Effector memory CD8-positive, alpha-beta T cell (primary cell): ENCODE measurements at regions not wholly inside any gene's neighbourhood (a gene's known extent, or its start where the extent isn't known, plus 50 kb on each side); places are given as distances from the start of the nearest gene placed in this dataset.

ENCODE experiments used
- ATAC-seq: fragments of 150-1000 bp; cut with Tn5 transposase; replicated peaks from 2 replicates; pipeline ENCODE4 v1.10.0; 2021; ENCODE audit warnings: mild to moderate bottlenecking, moderate library complexity
- DNase-seq, 3 experiments: peaks; one replicate each; pipeline ENCODE4 v3.0.0; 2021
- H3K27ac Mint-ChIP-seq, 2 donors: one replicate each; pipeline ENCODE4 v1.8.0; 2022; ENCODE audit warnings: mild to moderate bottlenecking in 2 of 2, mixed read lengths in 2 of 2, moderate library complexity in 2 of 2
- H3K27me3 Mint-ChIP-seq, 2 donors: one replicate each; pipeline ENCODE4 v1.8.0; 2022; ENCODE audit warnings: mixed read lengths in 2 of 2
- H3K36me3 Mint-ChIP-seq: one replicate; pipeline ENCODE4 v1.8.0; 2022; ENCODE audit warnings: mild to moderate bottlenecking, moderate library complexity, mixed read lengths; ENCODE audit not compliant: insufficient read depth
- H3K4me1 Mint-ChIP-seq, 2 donors: one replicate each; pipeline ENCODE4 v1.8.0; 2022; ENCODE audit warnings: low read depth in 2 of 2, mixed read lengths in 2 of 2
- H3K4me3 Mint-ChIP-seq, 2 donors: one replicate each; pipeline ENCODE4 v1.8.0; 2022; ENCODE audit warnings: mild to moderate bottlenecking in 2 of 2, mixed read lengths in 2 of 2, moderate library complexity in 2 of 2
- H3K9me3 Mint-ChIP-seq, 2 donors: one replicate each; pipeline ENCODE4 v1.8.0; 2022; ENCODE audit warnings: mixed read lengths in 2 of 2

DNA sequence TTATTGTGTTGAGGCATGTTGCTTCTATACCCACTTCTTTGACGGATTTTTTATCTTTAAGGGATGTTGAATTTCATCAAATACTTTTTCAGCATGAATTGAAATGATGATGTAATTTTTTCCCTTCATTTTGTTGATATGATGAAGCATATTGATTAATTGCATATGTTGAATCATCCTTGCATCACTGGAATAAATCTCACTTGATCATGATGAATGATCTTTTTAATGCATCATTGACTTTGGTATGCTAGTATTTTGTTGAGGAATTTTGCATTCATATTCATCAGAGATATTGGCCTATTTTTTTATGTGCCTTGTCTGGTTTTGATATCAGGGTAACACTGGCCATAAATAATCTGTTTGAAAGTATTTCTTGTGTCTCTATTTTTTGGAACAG is 754.7 kb downstream of the KCTD8 start:
- Mint-ChIP-seq H3K9me3 (peaks cover 11 to 17% of the 10 kb centered on the region in 2 donors), H3K27ac (no peak overlapping the region), H3K36me3 (no peaks in the 10 kb centered on the region), H3K4me1 (no peaks in the 10 kb centered on the region), H3K4me3 (no peak overlapping the region), H3K27me3 (no peaks in the 10 kb centered on the region)
- ATAC-seq, result no peak
- no peak for DNase-seq

DNA sequence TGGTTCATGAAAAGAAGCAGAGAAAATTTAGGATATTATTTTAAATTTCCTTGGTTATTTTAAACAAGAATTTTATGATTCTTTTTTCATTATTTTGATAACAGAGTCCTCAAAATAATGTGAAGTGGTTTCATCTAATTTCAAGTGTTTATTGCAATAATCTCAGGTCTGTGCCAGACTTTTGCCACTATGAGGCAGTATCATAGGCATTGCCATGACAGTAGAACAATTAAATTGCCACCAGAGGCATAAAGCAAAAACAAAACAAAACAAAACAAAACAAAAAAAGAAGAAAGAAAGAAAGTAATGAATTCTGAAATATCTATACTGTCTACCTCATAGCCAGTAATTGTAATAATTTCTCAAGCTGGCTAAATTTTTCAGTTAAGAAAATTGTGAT is 739.2 kb downstream of the KCTD8 start:
- DNase-seq (no peak), ATAC-seq (no peak)
- Mint-ChIP-seq H3K9me3 (peaks cover 0 to 13% of the 10 kb centered on the region in 2 donors), H3K27me3 (no peaks in the 10 kb centered on the region), H3K36me3 (no peaks in the 10 kb centered on the region), H3K4me3 (no peak overlapping the region), H3K27ac (no peak overlapping the region), H3K4me1 (no peaks in the 10 kb centered on the region)

DNA sequence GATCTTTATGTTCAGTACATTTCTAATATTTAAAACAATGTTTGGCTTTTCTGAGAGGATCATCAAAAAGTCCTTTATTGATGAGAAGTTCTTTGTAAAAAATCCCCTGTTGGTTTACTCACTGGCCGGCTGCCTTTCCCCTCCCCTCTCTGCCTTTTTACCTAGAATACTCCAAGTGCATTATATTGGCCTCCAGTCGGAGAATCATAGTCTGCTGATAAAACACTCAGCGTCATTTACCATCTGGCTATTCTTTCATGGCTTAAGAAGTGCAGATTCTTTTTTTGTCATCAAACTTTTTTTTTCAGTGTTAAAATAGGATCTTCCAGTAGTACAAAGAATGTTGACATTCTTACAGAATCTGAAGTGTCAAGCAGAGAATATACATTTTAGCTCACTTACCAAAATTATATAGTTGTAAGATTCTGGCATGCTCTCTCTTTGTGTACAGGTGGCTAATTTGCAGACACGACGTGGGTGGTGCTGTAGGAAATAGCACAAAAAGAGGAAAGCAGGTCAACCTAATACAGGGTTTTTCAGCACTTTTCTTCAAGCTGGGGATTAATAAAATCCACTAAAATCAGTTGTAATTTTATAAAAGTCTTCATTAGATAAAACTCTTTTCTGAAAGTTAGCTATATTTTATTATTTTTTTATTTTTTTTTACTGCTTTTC is 731.8 kb downstream of the KCTD8 start:
- no peak overlapping the region for H3K4me3 Mint-ChIP-seq
- H3K9me3 Mint-ChIP-seq, result peaks cover 0 to 8% of the 10 kb centered on the region in 2 donors
- no peak for DNase-seq
- H3K27me3 Mint-ChIP-seq, result no peaks in the 10 kb centered on the region
- H3K4me1 Mint-ChIP-seq, result no peaks in the 10 kb centered on the region
- H3K36me3 Mint-ChIP-seq, result no peaks in the 10 kb centered on the region
- no peak for ATAC-seq
- no peak overlapping the region for H3K27ac Mint-ChIP-seq

DNA sequence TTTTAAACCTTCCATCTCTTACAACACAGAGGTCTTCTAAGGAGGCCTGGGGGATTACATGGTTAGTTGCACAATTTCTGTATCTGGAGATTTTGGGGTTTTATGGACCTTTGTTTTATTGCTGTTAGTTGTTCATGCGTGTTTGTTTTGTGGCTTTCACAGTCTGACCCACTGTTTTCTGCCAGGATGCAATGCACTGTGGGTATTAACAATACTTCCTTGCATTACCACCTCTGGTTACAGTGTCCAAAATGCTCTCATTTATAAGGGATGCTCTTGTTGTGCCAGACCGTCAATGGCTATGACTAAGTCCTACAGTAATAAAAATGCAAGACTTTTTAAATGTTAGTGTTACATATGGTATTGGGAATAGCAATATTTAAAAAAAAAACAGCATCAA is 730.2 kb downstream of the KCTD8 start:
- Mint-ChIP-seq H3K9me3 (peaks cover 0 to 4% of the 10 kb centered on the region in 2 donors), H3K27ac (no peak overlapping the region)

DNA sequence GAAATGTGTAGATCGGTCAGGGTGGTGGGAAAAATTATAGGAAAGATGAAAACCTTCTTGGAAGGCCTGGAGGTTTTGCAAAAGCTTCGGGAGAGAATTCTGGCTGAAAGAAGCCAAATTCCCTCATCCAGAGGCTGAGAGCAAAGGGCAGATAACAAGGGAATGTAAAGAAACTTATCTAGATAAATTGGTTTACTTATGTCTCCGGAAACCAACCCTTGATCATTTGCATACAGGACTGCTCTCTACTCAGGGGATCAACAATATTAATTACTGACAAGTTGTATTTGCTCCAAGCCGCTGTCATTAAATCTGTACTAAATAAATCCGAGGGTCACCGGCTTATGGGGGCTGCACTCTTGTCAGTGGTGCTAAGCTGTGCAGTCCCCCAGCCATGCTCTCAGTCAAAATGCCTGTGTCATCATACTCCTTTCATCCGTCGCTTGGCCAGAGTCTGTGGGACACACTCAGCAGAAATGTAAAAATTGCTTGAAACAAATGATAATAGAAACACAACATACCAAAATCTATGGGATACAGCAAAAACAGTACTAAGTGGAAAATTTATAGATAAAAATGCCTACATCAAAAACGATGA is 715.7 kb downstream of the KCTD8 start:
- Mint-ChIP-seq H3K9me3 (peaks cover 6 to 16% of the 10 kb centered on the region in 2 donors), H3K36me3 (no peaks in the 10 kb centered on the region), H3K27me3 (no peaks in the 10 kb centered on the region), H3K4me3 (no peak overlapping the region), H3K4me1 (no peaks in the 10 kb centered on the region), H3K27ac (no peak overlapping the region)
- no peak for ATAC-seq
- no peak for DNase-seq

More for the DNA sequence above, 730.2 kb downstream of the KCTD8 start:
- H3K27me3 Mint-ChIP-seq, result no peaks in the 10 kb centered on the region
- DNase-seq (no peak), ATAC-seq (no peak)
- H3K36me3 Mint-ChIP-seq, result no peaks in the 10 kb centered on the region
- no peaks in the 10 kb centered on the region for H3K4me1 Mint-ChIP-seq
- no peak overlapping the region for H3K4me3 Mint-ChIP-seq

DNA sequence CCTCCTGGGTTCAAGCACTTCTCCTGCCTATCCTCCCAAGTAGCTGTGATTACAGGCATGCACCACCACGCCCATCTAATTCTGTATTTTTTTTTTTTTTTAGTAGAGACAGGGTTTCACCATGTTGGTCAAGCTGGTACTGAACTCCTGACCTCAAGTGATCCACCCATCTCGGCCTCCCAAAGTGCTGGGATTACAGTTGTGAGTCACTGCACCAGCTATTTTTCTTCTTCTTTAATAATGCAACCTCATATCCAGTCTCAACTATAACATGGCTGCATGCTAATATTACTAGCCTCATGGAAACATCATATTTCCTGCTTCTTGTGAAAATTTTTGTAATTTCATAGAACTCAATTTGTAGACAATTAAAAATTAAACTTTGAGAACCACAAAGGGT is 706.5 kb downstream of the KCTD8 start:
- H3K27ac Mint-ChIP-seq, result no peak overlapping the region
- no peaks in the 10 kb centered on the region for H3K4me1 Mint-ChIP-seq
- no peak for ATAC-seq
- no peaks in the 10 kb centered on the region for H3K36me3 Mint-ChIP-seq
- no peak overlapping the region for H3K4me3 Mint-ChIP-seq
- H3K27me3 Mint-ChIP-seq, result no peaks in the 10 kb centered on the region
- DNase-seq, result no peak
- H3K9me3 Mint-ChIP-seq, result peaks cover 6 to 7% of the 10 kb centered on the region in 2 donors

DNA sequence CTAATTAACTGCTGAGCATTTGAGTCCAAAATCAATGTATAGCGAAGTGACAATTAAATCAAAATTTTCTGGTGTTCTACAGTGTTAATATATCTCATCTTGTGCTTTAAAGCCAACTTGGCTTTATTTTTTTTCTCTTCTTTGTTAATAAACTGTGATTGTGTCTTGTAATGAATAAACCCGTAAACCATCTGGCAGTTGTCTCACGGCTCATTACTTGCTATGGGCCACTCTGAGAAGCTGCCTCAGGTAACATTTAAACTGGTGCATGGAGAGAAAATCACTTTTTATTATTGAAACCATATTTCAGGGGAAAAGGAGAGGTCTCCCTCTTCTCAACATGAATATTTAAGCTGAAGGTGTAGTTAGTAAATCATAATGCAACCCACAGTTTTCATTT is 694.0 kb downstream of the KCTD8 start:
- Mint-ChIP-seq H3K4me1 (no peaks in the 10 kb centered on the region), H3K27me3 (no peaks in the 10 kb centered on the region), H3K36me3 (no peaks in the 10 kb centered on the region), H3K4me3 (no peak overlapping the region), H3K27ac (no peak overlapping the region), H3K9me3 (peaks cover 7 to 11% of the 10 kb centered on the region in 2 donors)
- DNase-seq (no peak), ATAC-seq (no peak)

DNA sequence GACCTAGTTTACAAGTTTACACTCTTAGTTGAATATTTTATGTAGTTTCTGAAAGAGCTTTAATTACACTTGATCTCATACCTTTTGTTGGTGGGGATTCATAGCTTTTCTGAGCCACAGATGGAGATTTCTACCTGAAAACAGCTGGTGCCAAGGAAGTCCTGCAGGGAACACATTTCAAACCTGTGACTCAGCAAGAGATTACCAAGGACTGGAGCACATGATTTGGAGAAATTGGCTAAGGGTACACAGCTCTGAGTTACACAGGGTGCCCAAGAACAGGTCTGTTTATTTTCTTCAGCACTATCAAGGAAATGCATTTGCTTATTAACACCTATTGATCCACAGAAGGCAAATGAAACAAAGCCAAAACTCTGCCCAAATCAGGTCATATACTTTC is 691.5 kb downstream of the KCTD8 start:
- H3K27ac Mint-ChIP-seq, result no peak overlapping the region
- H3K27me3 Mint-ChIP-seq, result no peaks in the 10 kb centered on the region
- peaks cover 7 to 19% of the 10 kb centered on the region in 2 donors for H3K9me3 Mint-ChIP-seq
- H3K4me3 Mint-ChIP-seq, result no peak overlapping the region
- ATAC-seq (no peak), DNase-seq (no peak)
- H3K4me1 Mint-ChIP-seq, result no peaks in the 10 kb centered on the region
- no peaks in the 10 kb centered on the region for H3K36me3 Mint-ChIP-seq

DNA sequence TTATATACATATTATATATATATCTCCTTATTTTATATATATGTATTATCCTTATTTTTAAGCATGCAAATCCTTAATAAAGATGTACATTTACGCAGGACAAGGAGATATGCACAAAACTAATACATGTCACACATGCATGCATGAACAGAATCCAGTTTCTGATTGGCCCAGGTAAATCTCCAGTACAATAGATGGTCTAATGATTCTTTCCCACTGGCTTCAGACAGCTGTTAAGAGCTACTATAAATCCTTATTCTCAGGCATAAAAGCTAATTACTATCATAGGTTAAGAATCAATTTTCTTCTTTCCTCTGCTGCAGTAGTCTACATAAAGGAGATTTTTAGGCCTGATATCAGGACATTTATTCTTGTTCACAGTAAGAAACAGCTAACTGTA is 689.8 kb downstream of the KCTD8 start:
- Mint-ChIP-seq H3K27me3 (no peaks in the 10 kb centered on the region), H3K4me3 (no peak overlapping the region), H3K9me3 (peaks cover 3 to 7% of the 10 kb centered on the region in 2 donors), H3K36me3 (no peaks in the 10 kb centered on the region), H3K4me1 (no peaks in the 10 kb centered on the region), H3K27ac (no peak overlapping the region)
- ATAC-seq (no peak), DNase-seq (no peak)

DNA sequence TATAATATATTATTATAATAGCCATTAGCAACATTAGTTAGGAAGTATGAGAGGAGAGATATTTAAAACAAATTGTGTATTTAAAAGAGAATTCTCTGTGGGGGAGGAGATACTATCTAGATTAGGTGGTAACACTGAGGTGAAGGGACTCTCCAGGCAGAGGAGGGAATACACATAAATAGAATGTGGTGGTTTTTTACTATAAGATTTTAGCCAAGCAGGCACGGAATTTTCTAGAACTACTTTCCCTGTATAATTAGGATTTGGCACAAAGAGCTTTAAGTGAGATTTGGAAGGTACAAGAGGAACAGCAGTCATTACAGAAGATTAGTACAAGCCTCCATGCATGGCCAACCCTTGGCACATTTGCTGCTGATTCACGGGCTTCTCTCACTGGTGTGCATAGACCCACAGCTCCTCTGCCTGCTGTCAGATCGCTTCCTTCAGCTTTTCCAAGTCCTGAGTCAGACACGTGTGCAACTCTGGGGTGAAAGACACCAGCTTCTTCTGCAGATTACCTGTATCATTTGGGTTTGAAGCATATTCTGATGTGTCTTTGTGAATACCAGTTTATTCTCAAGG is 685.5 kb downstream of the KCTD8 start:
- Mint-ChIP-seq H3K9me3 (peaks cover 3 to 7% of the 10 kb centered on the region in 2 donors), H3K4me3 (no peak overlapping the region), H3K4me1 (no peaks in the 10 kb centered on the region), H3K36me3 (peaks cover 2% of the 10 kb centered on the region), H3K27ac (no peak overlapping the region), H3K27me3 (no peaks in the 10 kb centered on the region)
- DNase-seq (no peak), ATAC-seq (no peak)

DNA sequence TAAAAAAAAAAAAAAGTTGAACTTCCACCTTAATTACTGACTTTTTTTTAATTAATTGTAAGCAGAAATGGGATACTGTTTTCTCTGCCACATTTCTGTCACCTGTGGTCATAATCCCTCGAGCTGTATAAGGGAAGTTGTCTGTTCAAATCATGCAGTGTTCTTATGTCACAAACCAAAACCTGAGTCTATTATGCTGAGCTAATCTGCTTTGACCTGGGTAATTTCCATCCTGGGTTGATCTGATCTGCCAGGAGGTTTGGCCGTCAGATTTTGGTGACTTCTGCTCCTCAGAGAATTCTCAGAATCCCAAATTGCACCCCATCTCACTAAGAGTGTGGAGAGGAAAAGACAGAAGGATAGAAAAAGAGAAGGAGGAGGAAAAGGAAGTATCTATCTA is 683.1 kb downstream of the KCTD8 start:
- Mint-ChIP-seq H3K4me3 (no peak overlapping the region), H3K9me3 (peaks cover 4 to 6% of the 10 kb centered on the region in 2 donors), H3K36me3 (peaks cover 7% of the 10 kb centered on the region), H3K27me3 (no peaks in the 10 kb centered on the region), H3K27ac (no peak overlapping the region), H3K4me1 (no peaks in the 10 kb centered on the region)
- no peak for DNase-seq
- no peak for ATAC-seq

DNA sequence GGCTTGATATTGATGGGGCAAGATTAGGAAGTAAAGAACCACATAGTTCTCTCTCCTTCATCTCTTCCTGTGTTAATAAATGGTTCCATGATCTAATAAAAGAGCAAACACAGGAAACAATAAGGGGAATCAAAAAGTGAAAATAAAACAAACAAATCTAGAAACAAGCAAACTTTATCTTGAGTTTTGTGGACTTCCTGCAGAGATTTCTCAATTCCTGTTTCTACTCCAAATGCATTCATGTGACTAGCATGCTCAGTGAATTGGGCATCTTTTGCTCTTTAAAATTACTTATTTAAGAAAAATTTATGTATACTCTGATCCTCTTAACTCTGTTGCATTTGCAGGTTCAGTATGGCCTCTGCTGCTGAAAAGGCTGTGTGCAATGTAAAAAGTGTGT is 682.0 kb downstream of the KCTD8 start:
- Mint-ChIP-seq H3K4me3 (no peak overlapping the region), H3K27ac (no peak overlapping the region)

DNA sequence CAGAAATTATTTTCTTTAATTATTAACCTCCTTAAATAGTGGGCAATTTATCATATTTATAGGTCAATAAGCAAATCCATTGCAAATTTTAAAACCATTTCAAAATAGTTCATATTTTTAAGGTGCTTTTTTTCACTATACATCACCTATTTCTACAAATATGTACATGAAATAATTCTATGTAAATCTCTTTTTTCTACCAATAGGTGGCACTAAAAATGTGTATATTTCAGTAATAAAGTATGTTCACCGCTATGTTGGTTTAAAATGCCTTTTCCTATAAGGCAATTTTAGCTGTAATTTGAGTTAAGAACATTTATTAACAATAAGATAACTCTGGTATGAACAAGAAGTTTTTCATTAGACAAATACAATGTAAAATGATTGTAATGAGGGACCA is 672.2 kb downstream of the KCTD8 start:
- Mint-ChIP-seq H3K9me3 (peaks cover 1 to 5% of the 10 kb centered on the region in 2 donors), H3K4me3 (no peak overlapping the region), H3K36me3 (no peaks in the 10 kb centered on the region), H3K4me1 (no peaks in the 10 kb centered on the region), H3K27ac (no peak overlapping the region), H3K27me3 (no peaks in the 10 kb centered on the region)
- no peak for ATAC-seq
- no peak for DNase-seq

More for the DNA sequence above, 682.0 kb downstream of the KCTD8 start:
- Mint-ChIP-seq H3K9me3 (peaks cover 0 to 4% of the 10 kb centered on the region in 2 donors), H3K36me3 (peaks cover 7% of the 10 kb centered on the region), H3K4me1 (no peaks in the 10 kb centered on the region), H3K27me3 (no peaks in the 10 kb centered on the region)
- ATAC-seq (no peak), DNase-seq (no peak)
